Smooth muscle cell (in vitro differentiated cells): ENCODE measurements at regions not wholly inside any gene's neighbourhood (a gene's known extent, or its start where the extent isn't known, plus 50 kb on each side); places are given as distances from the start of the nearest gene placed in this dataset.

Source experiments
- DNase-seq: peaks from one replicate; lab custom pipeline; 2025; ENCODE audit not compliant: unreplicated experiment; lab: John Stamatoyannopoulos, UW
- H2AFZ ChIP-seq: fragments of 200-600 bp; sonication (generic); 2 replicates; pipeline ENCODE4 v1.6.0; 2016; ENCODE audit warnings: antibody characterized with exemption, low read depth, mild to moderate bottlenecking
- H3F3A ChIP-seq: fragments of 200-600 bp; sonication (generic); 2 replicates; pipeline ENCODE4 v1.6.0; 2017; ENCODE audit warnings: antibody characterized with exemption, low read depth
- H3K27ac ChIP-seq: fragments of 200-600 bp; sonication (generic); 2 replicates; pipeline ENCODE4 v1.5.1; 2016; ENCODE audit warnings: low read depth, mild to moderate bottlenecking
- H3K27me3 ChIP-seq: fragments of 200-600 bp; sonication (generic); 2 replicates; pipeline ENCODE4 v1.6.1; 2016; ENCODE audit warnings: low read depth, mild to moderate bottlenecking
- H3K36me3 ChIP-seq: fragments of 200-600 bp; sonication (generic); 2 replicates; pipeline ENCODE4 v1.5.1; 2016; ENCODE audit warnings: low read depth
- H3K4me1 ChIP-seq: fragments of 200-600 bp; sonication (generic); 2 replicates; pipeline ENCODE4 v1.5.1; 2016; ENCODE audit warnings: low read depth
- H3K4me2 ChIP-seq: fragments of 200-600 bp; sonication (generic); 2 replicates; pipeline ENCODE4 v1.6.0; 2016; ENCODE audit warnings: mild to moderate bottlenecking
- H3K4me3 ChIP-seq: fragments of 200-600 bp; sonication (generic); 2 replicates; pipeline ENCODE4 v1.5.1; 2016; ENCODE audit warnings: mild to moderate bottlenecking
- H3K79me2 ChIP-seq: fragments of 200-600 bp; sonication (generic); 2 replicates; pipeline ENCODE4 v1.6.0; 2016; ENCODE audit warnings: low read depth, mild to moderate bottlenecking
- H3K9ac ChIP-seq: fragments of 200-600 bp; sonication (generic); 2 replicates; pipeline ENCODE4 v1.6.0; 2016; ENCODE audit warnings: low read depth
- H3K9me3 ChIP-seq: fragments of 200-600 bp; sonication (generic); replicated peaks from 2 replicates; pipeline ENCODE4 v1.5.1; 2016; ENCODE audit warnings: low read depth
- H4K20me1 ChIP-seq: fragments of 200-600 bp; sonication (generic); 2 replicates; pipeline ENCODE4 v1.6.0; 2016; ENCODE audit warnings: low read depth
- CTCF ChIP-seq: fragments of 200-600 bp; sonication (generic); IDR thresholded peaks from 2 replicates; pipeline ENCODE4 v1.5.1; 2017; ENCODE audit warnings: borderline replicate concordance, mild to moderate bottlenecking, antibody characterized with exemption; ENCODE audit not compliant: insufficient read depth, poor library complexity, severe bottlenecking
- WGBS: methylation state at CpG from one replicate; pipeline ENCODE4 v1.1.7; 2016; ENCODE audit warnings: low lambda C conversion rate; 5-methylcytosine and 5-hydroxymethylcytosine counted together

- Histone ChIP-seq H3K27me3 (no peaks in the 10 kb centered on the region), H3K36me3 (no peaks in the 10 kb centered on the region), H3K79me2 (no peaks in the 10 kb centered on the region), H3K9me3 (no peaks in the 10 kb centered on the region), H3F3A (no peaks in the 10 kb centered on the region), H3K4me3 (no peak overlapping the region), H2AFZ (no peak overlapping the region), H3K4me2 (no peak overlapping the region), H3K27ac (no peak overlapping the region), H3K9ac (no peak overlapping the region), H4K20me1 (no peaks in the 10 kb centered on the region), H3K4me1 (no peaks in the 10 kb centered on the region)
- WGBS, result 77% methylated on average over 2 of the region's 2 CpGs
- TF ChIP-seq CTCF, result no peak
- no peak for DNase-seq
These were observed 1242.9 kb upstream of the CDH6 start for GRCh38 chr5:29950416-29951145.

- Histone ChIP-seq H3K4me2 (no peak overlapping the region), H3K36me3 (no peaks in the 10 kb centered on the region), H3K4me1 (no peaks in the 10 kb centered on the region), H3K9ac (no peak overlapping the region), H3F3A (no peaks in the 10 kb centered on the region), H3K9me3 (no peaks in the 10 kb centered on the region), H4K20me1 (no peaks in the 10 kb centered on the region), H3K4me3 (no peak overlapping the region), H3K27me3 (no peaks in the 10 kb centered on the region), H3K79me2 (no peaks in the 10 kb centered on the region), H2AFZ (no peak overlapping the region), H3K27ac (no peak overlapping the region)
- no peak for TF ChIP-seq CTCF
- no peak for DNase-seq
- 86% methylated on average over 7 of the region's 7 CpGs for WGBS
These were observed 1244.1 kb upstream of the CDH6 start for GRCh38 chr5:29949301-29949872.

- no peak for DNase-seq
- TF ChIP-seq CTCF, result no peak
These were observed 1249.2 kb upstream of the CDH6 start for GRCh38 chr5:29944327-29944726.

GRCh38 chr5:29942089-29942488 lies 1251.4 kb upstream of the CDH6 start:
- H2AFZ ChIP-seq, result peak overlapping the region; percentile 39
- H3F3A ChIP-seq, result no peaks in the 10 kb centered on the region
- no peak overlapping the region for H3K4me3 ChIP-seq
- no peaks in the 10 kb centered on the region for H3K79me2 ChIP-seq
- H3K9me3 ChIP-seq, result no peaks in the 10 kb centered on the region
- no peak overlapping the region for H3K9ac ChIP-seq
- no peaks in the 10 kb centered on the region for H3K36me3 ChIP-seq
- H3K27me3 ChIP-seq, result no peaks in the 10 kb centered on the region
- WGBS, result 36% methylated on average over 3 of the region's 3 CpGs
- TF ChIP-seq CTCF, result no peak
- H3K4me2 ChIP-seq, result no peak overlapping the region
- no peaks in the 10 kb centered on the region for H4K20me1 ChIP-seq
- DNase-seq, result no peak
- H3K27ac ChIP-seq, result no peak overlapping the region
- H3K4me1 ChIP-seq, result no peaks in the 10 kb centered on the region

More at GRCh38 chr5:29944327-29944726, 1249.2 kb upstream of the CDH6 start:
- Histone ChIP-seq H3F3A (no peaks in the 10 kb centered on the region), H3K36me3 (no peaks in the 10 kb centered on the region), H3K27ac (no peak overlapping the region), H3K4me3 (no peak overlapping the region), H4K20me1 (no peaks in the 10 kb centered on the region), H3K79me2 (no peaks in the 10 kb centered on the region), H3K4me1 (no peaks in the 10 kb centered on the region), H3K4me2 (no peak overlapping the region), H3K9me3 (no peaks in the 10 kb centered on the region), H2AFZ (no peak overlapping the region), H3K9ac (no peak overlapping the region), H3K27me3 (no peaks in the 10 kb centered on the region)
- WGBS, result 84% methylated on average over 2 of the region's 2 CpGs
